WTC11 (cell line): ENCODE measurements at regions not wholly inside any gene's neighbourhood (a gene's known extent, or its start where the extent isn't known, plus 50 kb on each side); places are given as distances from the start of the nearest gene placed in this dataset.

Experiments
- ATAC-seq: fragments of 200-7000 bp; cut with Tn5 transposase; 2 replicates; pipeline ENCODE4 v1.10.0; 2021; ENCODE audit warnings: mild to moderate bottlenecking, moderate library complexity
- CTCF ChIA-PET: fragments of 300-600 bp; sonication (Branson Sonifier 250); formaldehyde crosslinking; loops from one replicate; lab custom pipeline; 2021; ENCODE audit warnings: antibody characterized with exemption; lab: Charles Lee
- POLR2A ChIA-PET: fragments of 350-600 bp; sonication (Branson Sonifier 250); formaldehyde crosslinking; loops from one replicate; lab custom pipeline; 2021; ENCODE audit warnings: antibody characterized with exemption; lab: Charles Lee
- DNase-seq: peaks from one replicate; pipeline ENCODE4 v3.0.0; 2021; ENCODE audit warnings: low spot score
- H3K27ac Mint-ChIP-seq: 2 replicates; pipeline ENCODE4 v1.8.0; 2021; ENCODE audit warnings: mixed read lengths
- H3K27me3 Mint-ChIP-seq: 2 replicates; pipeline ENCODE4 v1.8.0; 2021; ENCODE audit warnings: low read depth, mild to moderate bottlenecking, moderate library complexity, mixed read lengths
- H3K36me3 Mint-ChIP-seq: 2 replicates; pipeline ENCODE4 v1.8.0; 2021; ENCODE audit warnings: mixed read lengths
- H3K4me1 Mint-ChIP-seq: 2 replicates; pipeline ENCODE4 v1.8.0; 2022; ENCODE audit warnings: mixed read lengths
- H3K4me3 Mint-ChIP-seq: 2 replicates; pipeline ENCODE4 v1.8.0; 2021; ENCODE audit warnings: mild to moderate bottlenecking, moderate library complexity, mixed read lengths
- H3K9me3 Mint-ChIP-seq: 2 replicates; pipeline ENCODE4 v1.8.0; 2021; ENCODE audit warnings: mixed read lengths
- ARID4B ChIP-seq: sonication (generic); formaldehyde crosslinking; IDR thresholded peaks from 2 replicates; pipeline ENCODE4 v1.8.0; 2023; ENCODE audit warnings: missing genetic modification reagents, mild to moderate bottlenecking, borderline replicate concordance
- ATF6 ChIP-seq: sonication (generic); formaldehyde crosslinking; IDR thresholded peaks from 2 replicates; pipeline ENCODE4 v1.8.1; 2023; ENCODE audit warnings: mild to moderate bottlenecking, missing genetic modification reagents
- CREB1 ChIP-seq: sonication (generic); formaldehyde crosslinking; IDR thresholded peaks from 2 replicates; pipeline ENCODE4 v1.8.0; 2023; ENCODE audit warnings: mild to moderate bottlenecking, missing genetic modification reagents
- E2F4 ChIP-seq: sonication (generic); formaldehyde crosslinking; IDR thresholded peaks from 2 replicates; pipeline ENCODE4 v1.8.1; 2022; ENCODE audit warnings: low read depth, mild to moderate bottlenecking, moderate library complexity, missing genetic modification reagents, borderline replicate concordance
- ELF4 ChIP-seq: sonication (generic); formaldehyde crosslinking; IDR thresholded peaks from 2 replicates; pipeline ENCODE4 v1.8.1; 2022; ENCODE audit warnings: low read depth, mild to moderate bottlenecking, moderate library complexity, missing genetic modification reagents
- ESRRA ChIP-seq: sonication (generic); formaldehyde crosslinking; IDR thresholded peaks from 2 replicates; pipeline ENCODE4 v1.8.1; 2022; ENCODE audit warnings: mild to moderate bottlenecking, missing genetic modification reagents, borderline replicate concordance
- FOXJ3 ChIP-seq: sonication (generic); formaldehyde crosslinking; IDR thresholded peaks from 2 replicates; pipeline ENCODE4 v1.9.0; 2021; ENCODE audit warnings: missing genetic modification reagents, mild to moderate bottlenecking, borderline replicate concordance
- FOXP4 ChIP-seq: sonication (generic); formaldehyde crosslinking; IDR thresholded peaks from 2 replicates; pipeline ENCODE4 v1.8.0; 2022; ENCODE audit warnings: mild to moderate bottlenecking, missing genetic modification reagents
- GABPB1 ChIP-seq: sonication (generic); formaldehyde crosslinking; IDR thresholded peaks from 2 replicates; pipeline ENCODE4 v1.8.1; 2023; ENCODE audit warnings: mild to moderate bottlenecking, missing genetic modification reagents
- GTF2I ChIP-seq: fragments of 250-450 bp; sonication (Bioruptor Pico); conservative IDR thresholded peaks from 2 replicates; pipeline ENCODE4 v1.4.0; 2021; ENCODE audit warnings: mild to moderate bottlenecking
- HMGA2 ChIP-seq: fragments of 250-450 bp; sonication (Bioruptor Pico); IDR thresholded peaks from 2 replicates; pipeline ENCODE4 v1.4.0; 2021; ENCODE audit warnings: mild to moderate bottlenecking, moderate library complexity
- MLX ChIP-seq: sonication (generic); formaldehyde crosslinking; IDR thresholded peaks from 2 replicates; pipeline ENCODE4 v1.8.1; 2023; ENCODE audit warnings: mild to moderate bottlenecking, missing genetic modification reagents, moderate library complexity
- NFYB ChIP-seq: sonication (generic); formaldehyde crosslinking; conservative IDR thresholded peaks from 2 replicates; pipeline ENCODE4 v1.8.0; 2022; ENCODE audit warnings: low read depth, missing genetic modification reagents
- PRRX2 ChIP-seq: fragments of 250-450 bp; sonication (Bioruptor Pico); IDR thresholded peaks from 2 replicates; pipeline ENCODE4 v1.8.0; 2021; ENCODE audit warnings: mild to moderate bottlenecking
- RELA ChIP-seq: sonication (generic); formaldehyde crosslinking; IDR thresholded peaks from 2 replicates; pipeline ENCODE4 v1.8.1; 2022; ENCODE audit warnings: missing genetic modification reagents, mild to moderate bottlenecking, borderline replicate concordance
- SOX15 ChIP-seq: fragments of 250-450 bp; sonication (Bioruptor Pico); IDR thresholded peaks from 2 replicates; pipeline ENCODE4 v1.9.0; 2021; ENCODE audit warnings: mild to moderate bottlenecking
- TEAD4 ChIP-seq: sonication (generic); formaldehyde crosslinking; IDR thresholded peaks from 2 replicates; pipeline ENCODE4 v1.8.0; 2022; ENCODE audit warnings: mild to moderate bottlenecking, missing genetic modification reagents
- ZNF232 ChIP-seq: sonication (generic); formaldehyde crosslinking; IDR thresholded peaks from 2 replicates; pipeline ENCODE4 v1.8.0; 2022; ENCODE audit warnings: mild to moderate bottlenecking, missing genetic modification reagents
- ZNF423 ChIP-seq: fragments of 250-450 bp; sonication (Bioruptor Pico); IDR thresholded peaks from 2 replicates; pipeline ENCODE4 v2.1.2; 2022; ENCODE audit warnings: mild to moderate bottlenecking, moderate library complexity
- ZNF425 ChIP-seq: fragments of 250-450 bp; sonication (Bioruptor Pico); conservative IDR thresholded peaks from 2 replicates; pipeline ENCODE4 v1.9.0; 2021; ENCODE audit warnings: mild to moderate bottlenecking
- ZSCAN18 ChIP-seq: fragments of 250-450 bp; sonication (Bioruptor Pico); IDR thresholded peaks from 2 replicates; pipeline ENCODE4 v2.1.2; 2022; ENCODE audit warnings: mild to moderate bottlenecking, moderate library complexity

GRCh38 chr9:78831726-78832125 is 534.8 kb downstream of the PSAT1 start (continued):
- TF ChIP-seq ARID4B, result no peak
- no peak for TF ChIP-seq ELF4 (CRISPR knock-in tag)
- no peak for TF ChIP-seq ESRRA (CRISPR knock-in tag)
- TF ChIP-seq E2F4, result no peak
- TF ChIP-seq TEAD4, result no peak
- no peak for TF ChIP-seq SOX15

GRCh38 chr9:78835928-78836450 is 539.1 kb downstream of the PSAT1 start:
- no peak for ATAC-seq
- POLR2A ChIA-PET, result no interaction called here
- Mint-ChIP-seq H3K9me3 (no peaks in the 10 kb centered on the region), H3K27me3 (no peaks in the 10 kb centered on the region), H3K4me1 (no peaks in the 10 kb centered on the region)
- TF ChIP-seq TEAD4 (no peak), ZNF425 (CRISPR knock-in tag) (no peak), ZNF232 (CRISPR knock-in tag) (no peak), FOXP4 (no peak), PRRX2 (CRISPR knock-in tag) (no peak), RELA (CRISPR knock-in tag) (no peak)
- TF ChIP-seq, all 79 proteins: peak for 0
- CTCF ChIA-PET, result no interaction called here
- Mint-ChIP-seq H3K36me3 (no peaks in the 10 kb centered on the region), H3K27ac (no peak overlapping the region), H3K4me3 (no peak overlapping the region)
- DNase-seq, result no peak

- ATAC-seq (no peak), DNase-seq (no peak)
- H3K27ac Mint-ChIP-seq, result no peak overlapping the region
- H3K27me3 Mint-ChIP-seq, result no peaks in the 10 kb centered on the region
- H3K9me3 Mint-ChIP-seq, result peaks cover 15% of the 10 kb centered on the region
- peaks cover 8% of the 10 kb centered on the region for H3K36me3 Mint-ChIP-seq
- ChIA-PET POLR2A (no interaction called here), CTCF (no interaction called here)
- H3K4me3 Mint-ChIP-seq, result no peak overlapping the region
- no peaks in the 10 kb centered on the region for H3K4me1 Mint-ChIP-seq
- no peak for TF ChIP-seq PRRX2 (CRISPR knock-in tag)
- no peak for TF ChIP-seq CREB1
- no peak for TF ChIP-seq GABPB1 (CRISPR knock-in tag)
- no peak for TF ChIP-seq NFYB (CRISPR knock-in tag)
- no peak for TF ChIP-seq SOX15
- TF ChIP-seq MLX, result no peak
- TF ChIP-seq GTF2I, result no peak
- TF ChIP-seq ZNF423 (CRISPR knock-in tag), result no peak
- no peak for TF ChIP-seq ZSCAN18 (CRISPR knock-in tag)
- TF ChIP-seq ATF6 (CRISPR knock-in tag), result no peak
- TF ChIP-seq HMGA2 (CRISPR knock-in tag), result no peak
- no peak for TF ChIP-seq ELF4 (CRISPR knock-in tag)
- TF ChIP-seq FOXJ3 (CRISPR knock-in tag), result no peak
Observed at GRCh38 chr9:78839252-78839651, 542.3 kb downstream of the PSAT1 start.
